CD14-positive monocyte (primary cell): ENCODE measurements at regions not wholly inside any gene's neighbourhood (a gene's known extent, or its start where the extent isn't known, plus 50 kb on each side); places are given as distances from the start of the nearest gene placed in this dataset.
A peak's percentile ranks its signal among the peaks of the same experiment; 100 is the strongest.
"Not testable (repeated sequence)": the region's sequence is repeated elsewhere in the genome, so short reads cannot be mapped to it uniquely, and the experiment has no call there.

Experiments used
- DNase-seq, 3 donors: peaks; one replicate each; pipeline ENCODE4 v3.0.0-alpha.2; 2011 to 2022
- H2AFZ ChIP-seq: 2 replicates; pipeline ENCODE4 v1.6.0; 2012; ENCODE audit warnings: mild to moderate bottlenecking, low read depth, low read length, inconsistent platforms; ENCODE audit not compliant: insufficient read depth, poor library complexity, severe bottlenecking
- H3K27ac ChIP-seq, 2 donors: 1 replicate in 1 of 2; 2 replicates in 1 of 2; pipeline ENCODE4 v1.5.1; 2012 to 2013; ENCODE audit warnings: low read length in 2 of 2, control low read depth in 1 of 2, inconsistent platforms in 1 of 2, low read depth in 1 of 2, mild to moderate bottlenecking in 1 of 2
- H3K27me3 ChIP-seq, 2 donors: one replicate each; pipeline versions ENCODE4 v1.6.0 to v1.6.1; 2011 to 2013; ENCODE audit warnings: low read length in 2 of 2; ENCODE audit not compliant: control insufficient read depth in 2 of 2, insufficient read depth in 2 of 2
- H3K36me3 ChIP-seq, 2 donors: replicated peaks in 1 of 2; 1 replicate in 1 of 2; 2 replicates in 1 of 2; pipeline versions ENCODE4 v1.5.1 to v1.6.1; 2012 to 2013; ENCODE audit warnings: low read length in 2 of 2, control low read depth in 1 of 2, inconsistent platforms in 1 of 2, mild to moderate bottlenecking in 1 of 2; ENCODE audit not compliant: insufficient read depth in 2 of 2, control insufficient read depth in 1 of 2
- H3K4me1 ChIP-seq, 2 donors: 1 replicate in 1 of 2; 2 replicates in 1 of 2; pipeline versions ENCODE4 v1.5.1 to v1.6.1; 2012 to 2013; ENCODE audit warnings: low read length in 2 of 2, control low read depth in 1 of 2, inconsistent platforms in 1 of 2, mild to moderate bottlenecking in 1 of 2, moderate library complexity in 1 of 2; ENCODE audit not compliant: insufficient read depth in 2 of 2, control insufficient read depth in 1 of 2
- H3K4me2 ChIP-seq: replicated peaks from 2 replicates; pipeline ENCODE3; 2012; ENCODE audit warnings: low read length, moderate library complexity, mild to moderate bottlenecking; ENCODE audit not compliant: poor library complexity, severe bottlenecking; ENCODE audit errors: extremely low read depth
- H3K4me3 ChIP-seq, 3 experiments: fragments of 200-600 bp in 1 of 3; sonication (generic) in 1 of 3; replicated peaks in 1 of 3; 1 replicate in 2 of 3; 2 replicates in 1 of 3; pipeline ENCODE4 v1.5.1; 2011 to 2013; ENCODE audit warnings: low read length in 3 of 3, mild to moderate bottlenecking in 3 of 3, control low read depth in 2 of 3, low read depth in 2 of 3, inconsistent platforms in 1 of 3, moderate library complexity in 1 of 3
- H3K79me2 ChIP-seq: 2 replicates; pipeline ENCODE4 v1.6.0; 2012; ENCODE audit warnings: mild to moderate bottlenecking, control low read depth, inconsistent platforms, low read length, moderate library complexity; ENCODE audit not compliant: insufficient read depth
- H3K9ac ChIP-seq: 2 replicates; pipeline ENCODE4 v1.6.0; 2017; ENCODE audit warnings: low read length, mild to moderate bottlenecking; ENCODE audit not compliant: insufficient read depth, poor library complexity, severe bottlenecking
- H3K9me3 ChIP-seq, 2 donors: replicated peaks in 1 of 2; 1 replicate in 1 of 2; 2 replicates in 1 of 2; pipeline versions ENCODE4 v1.5.1 to v1.6.1; 2012 to 2013; ENCODE audit warnings: low read length in 2 of 2, control low read depth in 1 of 2; ENCODE audit not compliant: control insufficient read depth in 1 of 2, insufficient read depth in 1 of 2
- H4K20me1 ChIP-seq: 2 replicates; pipeline ENCODE4 v1.6.0; 2012; ENCODE audit warnings: mild to moderate bottlenecking, low read length, control low read depth, moderate library complexity; ENCODE audit not compliant: insufficient read depth
- H3K27ac Mint-ChIP-seq, 7 donors: one replicate each; pipeline ENCODE4 v1.8.0; 2020; ENCODE audit warnings: mild to moderate bottlenecking in 7 of 7, mixed read lengths in 7 of 7, moderate library complexity in 6 of 7, inconsistent platforms in 2 of 7
- H3K27me3 Mint-ChIP-seq, 3 donors: one replicate each; pipeline ENCODE4 v1.8.0; 2021 to 2022; ENCODE audit warnings: low read depth in 3 of 3, mild to moderate bottlenecking in 3 of 3, mixed read lengths in 3 of 3, moderate library complexity in 3 of 3, inconsistent platforms in 1 of 3
- H3K36me3 Mint-ChIP-seq, 2 donors: one replicate each; pipeline ENCODE4 v1.8.0; 2020; ENCODE audit warnings: mixed read lengths in 2 of 2, inconsistent platforms in 1 of 2, mild to moderate bottlenecking in 1 of 2
- H3K4me1 Mint-ChIP-seq: one replicate; pipeline ENCODE4 v1.8.0; 2020; ENCODE audit warnings: mild to moderate bottlenecking, mixed read lengths
- H3K4me3 Mint-ChIP-seq, 2 donors: one replicate each; pipeline ENCODE4 v1.8.0; 2020; ENCODE audit warnings: mild to moderate bottlenecking in 2 of 2, mixed read lengths in 2 of 2, moderate library complexity in 1 of 2
- H3K9me3 Mint-ChIP-seq, 7 donors: one replicate each; pipeline ENCODE4 v1.8.0; 2020 to 2022; ENCODE audit warnings: mixed read lengths in 7 of 7, mild to moderate bottlenecking in 6 of 7, moderate library complexity in 6 of 7, inconsistent platforms in 2 of 7
- CTCF ChIP-seq: fragments of 200-600 bp; IDR thresholded peaks from one replicate; pipeline ENCODE4 v1.8.0; 2022; ENCODE audit warnings: antibody characterized with exemption, mild to moderate bottlenecking
- WGBS: methylation state at CpG from one replicate; pipeline ENCODE4 v1.1.5; 2013; ENCODE audit warnings: missing lambda C conversion rate; ENCODE audit not compliant: insufficient coverage; 5-methylcytosine and 5-hydroxymethylcytosine counted together
- intact Hi-C, 2 donors: fragments of 100-400 bp; cut with micrococcal nuclease; formaldehyde crosslinking; loops; one replicate each; pipeline versions ENCODE4 v1.15.0 to v1.15.1; 2023

- no peak overlapping the region for H2AFZ ChIP-seq
- WGBS: 28% methylated on average over 104 of the region's 105 CpGs
- no peak overlapping the region for H3K27ac ChIP-seq
- DNase-seq: no peak
- no peaks in the 10 kb centered on the region for H3K79me2 ChIP-seq
- no peak for TF ChIP-seq CTCF
- no peak overlapping the region for H3K4me3 ChIP-seq
- no peaks in the 10 kb centered on the region for H3K27me3 ChIP-seq
- H3K36me3 Mint-ChIP-seq: no peaks in the 10 kb centered on the region
- H3K36me3 ChIP-seq: no peaks in the 10 kb centered on the region
- no peaks in the 10 kb centered on the region for H3K4me1 Mint-ChIP-seq
- H3K27me3 Mint-ChIP-seq: peaks cover 0 to 2% (median 0%) of the 10 kb centered on the region in 3 donors
- H3K27ac Mint-ChIP-seq: peak overlapping the region in 1 of 7 donors; percentile 53
- intact Hi-C loops: no loop called here
- no peaks in the 10 kb centered on the region for H3K4me1 ChIP-seq
- no peaks in the 10 kb centered on the region for H4K20me1 ChIP-seq
- H3K9ac ChIP-seq: no peak overlapping the region
- peaks cover 25 to 68% of the 10 kb centered on the region in 2 donors for H3K9me3 ChIP-seq
- H3K9me3 Mint-ChIP-seq: peaks cover 26 to 64% (median 44%) of the 10 kb centered on the region in 7 donors
- H3K4me3 Mint-ChIP-seq: no peak overlapping the region
- no peak overlapping the region for H3K4me2 ChIP-seq
Measured at GRCh38 chr18:14999085-14999975, 251.4 kb downstream of the ANKRD30B start.

GRCh38 chr18:15000119-15001037 lies 252.4 kb downstream of the ANKRD30B start:
- H3K4me1 Mint-ChIP-seq, DNase-seq, H4K20me1 ChIP-seq, H3K79me2 ChIP-seq, H3K9ac ChIP-seq, H3K27ac ChIP-seq, H3K4me3 Mint-ChIP-seq, H3K4me3 ChIP-seq, H3K27me3 Mint-ChIP-seq, H3K36me3 Mint-ChIP-seq, H2AFZ ChIP-seq, H3K4me2 ChIP-seq, H3K36me3 ChIP-seq, intact Hi-C loops, H3K27me3 ChIP-seq, H3K27ac Mint-ChIP-seq, H3K4me1 ChIP-seq: not testable (repeated sequence)
- 52% methylated on average over 19 of the region's 54 CpGs for WGBS
- H3K9me3 Mint-ChIP-seq: peaks cover 31 to 71% (median 47%) of the 10 kb centered on the region in 7 donors
- peaks cover 25 to 79% of the 10 kb centered on the region in 2 donors for H3K9me3 ChIP-seq

GRCh38 chr18:15001038-15001794 lies 253.2 kb downstream of the ANKRD30B start:
- H3K27me3 ChIP-seq, H3K36me3 Mint-ChIP-seq, H3K79me2 ChIP-seq, H3K4me2 ChIP-seq, H3K27ac Mint-ChIP-seq, H3K27ac ChIP-seq, H4K20me1 ChIP-seq, intact Hi-C loops, H3K4me1 Mint-ChIP-seq, H3K27me3 Mint-ChIP-seq, H3K4me3 Mint-ChIP-seq, H3K9ac ChIP-seq, H3K4me3 ChIP-seq, DNase-seq, H3K36me3 ChIP-seq, H3K4me1 ChIP-seq, H2AFZ ChIP-seq: not testable (repeated sequence)
- 93% methylated on average over 14 of the region's 21 CpGs for WGBS
- peaks cover 25 to 87% of the 10 kb centered on the region in 2 donors for H3K9me3 ChIP-seq
- peaks cover 31 to 78% (median 46%) of the 10 kb centered on the region in 7 donors for H3K9me3 Mint-ChIP-seq
